WTC11 (cell line): ENCODE measurements at regions not wholly inside any gene's neighbourhood (a gene's known extent, or its start where the extent isn't known, plus 50 kb on each side); places are given as distances from the start of the nearest gene placed in this dataset.
A peak's percentile ranks its signal among the peaks of the same experiment; 100 is the strongest.

Source experiments
- ATAC-seq: fragments of 200-7000 bp; cut with Tn5 transposase; 2 replicates; pipeline ENCODE4 v1.10.0; 2021; ENCODE audit warnings: mild to moderate bottlenecking, moderate library complexity
- CTCF ChIA-PET: fragments of 300-600 bp; sonication (Branson Sonifier 250); formaldehyde crosslinking; loops from one replicate; lab custom pipeline; 2021; ENCODE audit warnings: antibody characterized with exemption; lab: Charles Lee
- POLR2A ChIA-PET: fragments of 350-600 bp; sonication (Branson Sonifier 250); formaldehyde crosslinking; loops from one replicate; lab custom pipeline; 2021; ENCODE audit warnings: antibody characterized with exemption; lab: Charles Lee
- DNase-seq: peaks from one replicate; pipeline ENCODE4 v3.0.0; 2021; ENCODE audit warnings: low spot score
- H3K27ac Mint-ChIP-seq: 2 replicates; pipeline ENCODE4 v1.8.0; 2021; ENCODE audit warnings: mixed read lengths
- H3K27me3 Mint-ChIP-seq: 2 replicates; pipeline ENCODE4 v1.8.0; 2021; ENCODE audit warnings: low read depth, mild to moderate bottlenecking, moderate library complexity, mixed read lengths
- H3K36me3 Mint-ChIP-seq: 2 replicates; pipeline ENCODE4 v1.8.0; 2021; ENCODE audit warnings: mixed read lengths
- H3K4me1 Mint-ChIP-seq: 2 replicates; pipeline ENCODE4 v1.8.0; 2022; ENCODE audit warnings: mixed read lengths
- H3K4me3 Mint-ChIP-seq: 2 replicates; pipeline ENCODE4 v1.8.0; 2021; ENCODE audit warnings: mild to moderate bottlenecking, moderate library complexity, mixed read lengths
- H3K9me3 Mint-ChIP-seq: 2 replicates; pipeline ENCODE4 v1.8.0; 2021; ENCODE audit warnings: mixed read lengths
- CDX4 ChIP-seq: fragments of 250-450 bp; sonication (Bioruptor Pico); IDR thresholded peaks from 2 replicates; pipeline ENCODE4 v1.9.0; 2021; ENCODE audit warnings: moderate library complexity, mild to moderate bottlenecking, inconsistent platforms, borderline replicate concordance
- CREM ChIP-seq: sonication (generic); formaldehyde crosslinking; IDR thresholded peaks from 2 replicates; pipeline ENCODE4 v1.8.1; 2022; ENCODE audit warnings: mild to moderate bottlenecking, missing genetic modification reagents, moderate library complexity
- ESRRA ChIP-seq: sonication (generic); formaldehyde crosslinking; IDR thresholded peaks from 2 replicates; pipeline ENCODE4 v1.8.1; 2022; ENCODE audit warnings: mild to moderate bottlenecking, missing genetic modification reagents, borderline replicate concordance
- FOXK1 ChIP-seq: sonication (generic); formaldehyde crosslinking; IDR thresholded peaks from 2 replicates; pipeline ENCODE4 v1.8.0; 2022; ENCODE audit warnings: mild to moderate bottlenecking, moderate library complexity, missing genetic modification reagents
- GABPB1 ChIP-seq: sonication (generic); formaldehyde crosslinking; IDR thresholded peaks from 2 replicates; pipeline ENCODE4 v1.8.1; 2023; ENCODE audit warnings: mild to moderate bottlenecking, missing genetic modification reagents
- HMGA2 ChIP-seq: fragments of 250-450 bp; sonication (Bioruptor Pico); IDR thresholded peaks from 2 replicates; pipeline ENCODE4 v1.4.0; 2021; ENCODE audit warnings: mild to moderate bottlenecking, moderate library complexity
- MAX ChIP-seq: sonication (generic); formaldehyde crosslinking; IDR thresholded peaks from 2 replicates; pipeline ENCODE4 v1.8.0; 2022; ENCODE audit warnings: mild to moderate bottlenecking, missing genetic modification reagents
- NFE2L1 ChIP-seq: sonication (generic); formaldehyde crosslinking; IDR thresholded peaks from 2 replicates; pipeline ENCODE4 v1.8.1; 2023; ENCODE audit warnings: missing genetic modification reagents
- SP1 ChIP-seq: sonication (generic); formaldehyde crosslinking; conservative IDR thresholded peaks from 2 replicates; pipeline ENCODE4 v1.8.1; 2022; ENCODE audit warnings: missing genetic modification reagents
- STAT6 ChIP-seq: sonication (generic); formaldehyde crosslinking; conservative IDR thresholded peaks from 2 replicates; pipeline ENCODE4 v1.8.1; 2023; ENCODE audit warnings: mild to moderate bottlenecking, low read depth, missing genetic modification reagents, moderate library complexity
- TP53 ChIP-seq: sonication (generic); formaldehyde crosslinking; IDR thresholded peaks from 2 replicates; pipeline ENCODE4 v1.8.1; 2023; ENCODE audit warnings: mild to moderate bottlenecking, missing genetic modification reagents
- ZNF121 ChIP-seq: sonication (generic); formaldehyde crosslinking; IDR thresholded peaks from 2 replicates; pipeline ENCODE4 v1.8.0; 2023; ENCODE audit warnings: missing genetic modification reagents
- ZNF138 ChIP-seq: sonication (generic); formaldehyde crosslinking; conservative IDR thresholded peaks from 2 replicates; pipeline ENCODE4 v1.8.1; 2022; ENCODE audit warnings: mild to moderate bottlenecking, moderate library complexity, missing genetic modification reagents
- ZNF263 ChIP-seq: sonication (generic); formaldehyde crosslinking; IDR thresholded peaks from 2 replicates; pipeline ENCODE4 v1.8.1; 2022; ENCODE audit warnings: low read depth, mild to moderate bottlenecking, moderate library complexity, missing genetic modification reagents
- ZNF671 ChIP-seq: fragments of 250-450 bp; sonication (Bioruptor Pico); IDR thresholded peaks from 2 replicates; pipeline ENCODE4 v1.8.0; 2021; ENCODE audit warnings: mild to moderate bottlenecking
- TF ChIP-seq, protein P1 (sequence below): sonication (generic); formaldehyde crosslinking; IDR thresholded peaks from 2 replicates; pipeline ENCODE4 v1.8.0; 2023; ENCODE audit warnings: missing genetic modification reagents, mild to moderate bottlenecking, borderline replicate concordance
- TF ChIP-seq, protein P2 (sequence below): sonication (generic); formaldehyde crosslinking; IDR thresholded peaks from 2 replicates; pipeline ENCODE4 v1.8.0; 2022; ENCODE audit warnings: mild to moderate bottlenecking, missing genetic modification reagents
- TF ChIP-seq, protein P3 (sequence below): sonication (generic); formaldehyde crosslinking; IDR thresholded peaks from 2 replicates; pipeline ENCODE4 v1.8.1; 2023; ENCODE audit warnings: mild to moderate bottlenecking, moderate library complexity, missing genetic modification reagents

GRCh38 chr2:217685255-217685605, 317.6 kb downstream of the TNS1 start:
- no peak overlapping the region for H3K27ac Mint-ChIP-seq
- H3K9me3 Mint-ChIP-seq: no peaks in the 10 kb centered on the region
- no peak overlapping the region for H3K4me3 Mint-ChIP-seq
- peak; percentile 21 for DNase-seq
- CTCF ChIA-PET: no interaction called here
- H3K4me1 Mint-ChIP-seq: peaks cover 9% of the 10 kb centered on the region
- no peak for TF ChIP-seq STAT6 (CRISPR knock-in tag)
- peak; percentile 98 for TF ChIP-seq GABPB1 (CRISPR knock-in tag)
- no peak for TF ChIP-seq HMGA2 (CRISPR knock-in tag)
- TF ChIP-seq MAX (CRISPR knock-in tag): 0 out of 2 replicates have a peak, but pooled peaks have one; percentile 16
- ATAC-seq: peak; percentile 60
- peaks cover 66% of the 10 kb centered on the region for H3K27me3 Mint-ChIP-seq
- H3K36me3 Mint-ChIP-seq: no peaks in the 10 kb centered on the region
- POLR2A ChIA-PET: no interaction called here

GRCh38 chr2:217684431-217685254, 318.2 kb downstream of the TNS1 start:
- H3K27ac Mint-ChIP-seq: no peak overlapping the region
- CTCF ChIA-PET: no interaction called here
- no peak for TF ChIP-seq HMGA2 (CRISPR knock-in tag)
- no peak for TF ChIP-seq CDX4 (CRISPR knock-in tag)
- TF ChIP-seq NFE2L1 (CRISPR knock-in tag): no peak
- TF ChIP-seq ZNF121: no peak
- TF ChIP-seq, all 79 proteins: peak for 0
- Mint-ChIP-seq H3K9me3 (no peaks in the 10 kb centered on the region), H3K4me1 (peaks cover 9% of the 10 kb centered on the region), H3K27me3 (peaks cover 66% of the 10 kb centered on the region), H3K4me3 (no peak overlapping the region), H3K36me3 (no peaks in the 10 kb centered on the region)
- no peak for DNase-seq
- POLR2A ChIA-PET: no interaction called here
- no peak for ATAC-seq

- no peak for ATAC-seq
- Mint-ChIP-seq H3K27me3 (peaks cover 61% of the 10 kb centered on the region), H3K4me1 (peaks cover 9% of the 10 kb centered on the region), H3K27ac (no peak overlapping the region), H3K36me3 (no peaks in the 10 kb centered on the region), H3K4me3 (no peak overlapping the region), H3K9me3 (peaks cover 9% of the 10 kb centered on the region)
- ChIA-PET CTCF (no interaction called here), POLR2A (no interaction called here)
- no peak for DNase-seq
- no peak for TF ChIP-seq TP53 (CRISPR knock-in tag)
- TF ChIP-seq FOXK1 (CRISPR knock-in tag): no peak
- TF ChIP-seq, protein P1, sequence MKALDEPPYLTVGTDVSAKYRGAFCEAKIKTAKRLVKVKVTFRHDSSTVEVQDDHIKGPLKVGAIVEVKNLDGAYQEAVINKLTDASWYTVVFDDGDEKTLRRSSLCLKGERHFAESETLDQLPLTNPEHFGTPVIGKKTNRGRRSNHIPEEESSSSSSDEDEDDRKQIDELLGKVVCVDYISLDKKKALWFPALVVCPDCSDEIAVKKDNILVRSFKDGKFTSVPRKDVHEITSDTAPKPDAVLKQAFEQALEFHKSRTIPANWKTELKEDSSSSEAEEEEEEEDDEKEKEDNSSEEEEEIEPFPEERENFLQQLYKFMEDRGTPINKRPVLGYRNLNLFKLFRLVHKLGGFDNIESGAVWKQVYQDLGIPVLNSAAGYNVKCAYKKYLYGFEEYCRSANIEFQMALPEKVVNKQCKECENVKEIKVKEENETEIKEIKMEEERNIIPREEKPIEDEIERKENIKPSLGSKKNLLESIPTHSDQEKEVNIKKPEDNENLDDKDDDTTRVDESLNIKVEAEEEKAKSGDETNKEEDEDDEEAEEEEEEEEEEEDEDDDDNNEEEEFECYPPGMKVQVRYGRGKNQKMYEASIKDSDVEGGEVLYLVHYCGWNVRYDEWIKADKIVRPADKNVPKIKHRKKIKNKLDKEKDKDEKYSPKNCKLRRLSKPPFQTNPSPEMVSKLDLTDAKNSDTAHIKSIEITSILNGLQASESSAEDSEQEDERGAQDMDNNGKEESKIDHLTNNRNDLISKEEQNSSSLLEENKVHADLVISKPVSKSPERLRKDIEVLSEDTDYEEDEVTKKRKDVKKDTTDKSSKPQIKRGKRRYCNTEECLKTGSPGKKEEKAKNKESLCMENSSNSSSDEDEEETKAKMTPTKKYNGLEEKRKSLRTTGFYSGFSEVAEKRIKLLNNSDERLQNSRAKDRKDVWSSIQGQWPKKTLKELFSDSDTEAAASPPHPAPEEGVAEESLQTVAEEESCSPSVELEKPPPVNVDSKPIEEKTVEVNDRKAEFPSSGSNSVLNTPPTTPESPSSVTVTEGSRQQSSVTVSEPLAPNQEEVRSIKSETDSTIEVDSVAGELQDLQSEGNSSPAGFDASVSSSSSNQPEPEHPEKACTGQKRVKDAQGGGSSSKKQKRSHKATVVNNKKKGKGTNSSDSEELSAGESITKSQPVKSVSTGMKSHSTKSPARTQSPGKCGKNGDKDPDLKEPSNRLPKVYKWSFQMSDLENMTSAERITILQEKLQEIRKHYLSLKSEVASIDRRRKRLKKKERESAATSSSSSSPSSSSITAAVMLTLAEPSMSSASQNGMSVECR (CRISPR knock-in tag): no peak
- TF ChIP-seq, protein P2, sequence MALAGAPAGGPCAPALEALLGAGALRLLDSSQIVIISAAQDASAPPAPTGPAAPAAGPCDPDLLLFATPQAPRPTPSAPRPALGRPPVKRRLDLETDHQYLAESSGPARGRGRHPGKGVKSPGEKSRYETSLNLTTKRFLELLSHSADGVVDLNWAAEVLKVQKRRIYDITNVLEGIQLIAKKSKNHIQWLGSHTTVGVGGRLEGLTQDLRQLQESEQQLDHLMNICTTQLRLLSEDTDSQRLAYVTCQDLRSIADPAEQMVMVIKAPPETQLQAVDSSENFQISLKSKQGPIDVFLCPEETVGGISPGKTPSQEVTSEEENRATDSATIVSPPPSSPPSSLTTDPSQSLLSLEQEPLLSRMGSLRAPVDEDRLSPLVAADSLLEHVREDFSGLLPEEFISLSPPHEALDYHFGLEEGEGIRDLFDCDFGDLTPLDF (CRISPR knock-in tag): no peak
- no peak for TF ChIP-seq ZNF138 (CRISPR knock-in tag)
- no peak for TF ChIP-seq ZNF263 (CRISPR knock-in tag)
- no peak for TF ChIP-seq SP1 (CRISPR knock-in tag)
- TF ChIP-seq CREM: no peak
- TF ChIP-seq ESRRA (CRISPR knock-in tag): no peak
- no peak for TF ChIP-seq ZNF671 (CRISPR knock-in tag)
- TF ChIP-seq, protein P3, sequence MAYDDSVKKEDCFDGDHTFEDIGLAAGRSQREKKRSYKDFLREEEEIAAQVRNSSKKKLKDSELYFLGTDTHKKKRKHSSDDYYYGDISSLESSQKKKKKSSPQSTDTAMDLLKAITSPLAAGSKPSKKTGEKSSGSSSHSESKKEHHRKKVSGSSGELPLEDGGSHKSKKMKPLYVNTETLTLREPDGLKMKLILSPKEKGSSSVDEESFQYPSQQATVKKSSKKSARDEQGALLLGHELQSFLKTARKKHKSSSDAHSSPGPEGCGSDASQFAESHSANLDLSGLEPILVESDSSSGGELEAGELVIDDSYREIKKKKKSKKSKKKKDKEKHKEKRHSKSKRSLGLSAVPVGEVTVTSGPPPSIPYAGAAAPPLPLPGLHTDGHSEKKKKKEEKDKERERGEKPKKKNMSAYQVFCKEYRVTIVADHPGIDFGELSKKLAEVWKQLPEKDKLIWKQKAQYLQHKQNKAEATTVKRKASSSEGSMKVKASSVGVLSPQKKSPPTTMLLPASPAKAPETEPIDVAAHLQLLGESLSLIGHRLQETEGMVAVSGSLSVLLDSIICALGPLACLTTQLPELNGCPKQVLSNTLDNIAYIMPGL (CRISPR knock-in tag): no peak
Observed at GRCh38 chr2:217683106-217683870, 319.5 kb downstream of the TNS1 start.
